HG03457 (cell line): ENCODE measurements at regions not wholly inside any gene's neighbourhood (a gene's known extent, or its start where the extent isn't known, plus 50 kb on each side); places are given as distances from the start of the nearest gene placed in this dataset.
"Not testable (repeated sequence)": the region's sequence is repeated elsewhere in the genome, so short reads cannot be mapped to it uniquely, and the experiment has no call there.

ENCODE experiments used
- ATAC-seq: cut with Tn5 transposase; IDR thresholded peaks from one replicate; pipeline ENCODE4 v1.9.1; 2021; ENCODE audit warnings: moderate number of reproducible peaks; ENCODE audit not compliant: unreplicated experiment

DNA sequence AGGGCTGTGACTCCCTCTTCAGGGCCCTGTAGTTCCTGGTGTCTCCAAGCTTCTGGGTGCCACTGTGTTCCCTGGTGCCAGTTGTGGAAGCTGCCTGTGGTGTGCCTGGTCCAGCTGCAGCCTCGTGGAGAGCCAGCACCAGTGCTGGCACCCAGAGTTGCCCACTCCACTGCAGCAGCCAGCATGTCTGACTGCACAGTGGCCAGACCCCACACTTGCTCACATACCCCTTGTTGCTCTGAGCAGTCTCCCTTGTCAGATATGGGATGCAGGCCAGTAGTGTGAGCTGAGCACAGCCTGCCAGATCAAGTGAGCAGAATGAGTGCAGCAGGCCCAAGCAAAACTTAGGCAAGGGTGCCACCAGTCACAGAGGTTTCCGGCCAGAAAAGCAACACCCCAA lies 108.6 kb downstream of the ZMAT1 start:
- no peak for ATAC-seq

DNA sequence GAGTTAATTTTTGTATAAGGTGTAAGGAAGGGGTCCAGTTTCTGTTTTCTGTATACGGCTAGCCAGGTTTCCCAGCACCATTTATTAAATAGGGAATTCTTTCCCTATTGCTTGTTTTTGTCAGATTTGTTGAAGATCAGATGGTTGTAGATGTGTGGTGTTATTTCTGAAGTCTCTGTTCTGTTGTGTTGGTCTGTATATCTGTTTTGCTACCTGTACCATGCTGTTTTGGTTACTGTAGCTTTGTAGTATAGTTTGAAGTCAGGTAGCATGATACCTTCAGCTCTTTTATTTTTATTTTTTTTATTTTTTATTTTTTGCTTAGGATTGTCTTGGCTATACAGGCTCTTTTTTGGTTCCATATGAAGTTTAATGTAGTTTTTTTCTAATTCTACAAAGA lies 114.1 kb downstream of the ZMAT1 start:
- ATAC-seq = not testable (repeated sequence)

DNA sequence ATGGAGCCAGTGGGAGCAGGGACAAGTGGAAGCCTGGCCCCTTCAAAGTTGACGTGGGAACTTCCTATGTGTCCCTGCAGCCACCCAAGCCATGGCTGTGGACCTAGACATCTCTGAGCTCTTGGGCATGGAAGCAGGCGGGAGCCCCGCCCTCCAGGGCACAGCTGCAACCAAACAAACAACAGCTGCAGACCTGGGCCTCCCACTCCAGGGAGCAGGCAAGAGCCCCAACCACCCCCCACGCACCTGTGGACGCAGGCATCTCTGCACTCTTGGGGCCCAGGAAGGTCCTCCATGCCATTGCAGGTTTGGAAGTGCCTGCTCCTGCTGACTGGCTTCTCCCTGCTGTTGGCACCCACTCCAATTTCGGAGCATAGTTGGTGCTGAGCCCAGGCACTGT lies 118.6 kb downstream of the ZMAT1 start:
- no peak for ATAC-seq

DNA sequence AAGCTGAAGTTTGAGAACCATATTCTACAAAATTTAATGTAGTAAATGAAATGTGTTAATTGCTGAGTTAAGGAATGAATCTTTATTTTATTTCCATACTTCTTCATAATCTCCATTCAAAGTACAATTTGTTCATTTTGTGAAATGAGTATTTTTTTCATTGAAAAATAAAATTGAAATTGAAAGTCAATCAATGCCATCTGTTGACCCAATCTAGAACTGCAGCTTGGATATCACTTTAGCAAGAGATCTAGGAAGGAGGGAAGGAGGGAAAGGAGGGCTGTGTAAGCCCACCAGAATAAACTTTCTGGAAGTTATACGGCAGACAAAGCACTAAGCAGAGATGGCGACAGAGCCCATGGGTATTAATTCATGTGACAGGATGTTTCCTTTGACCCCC lies 128.4 kb downstream of the ZMAT1 start:
- no peak for ATAC-seq

DNA sequence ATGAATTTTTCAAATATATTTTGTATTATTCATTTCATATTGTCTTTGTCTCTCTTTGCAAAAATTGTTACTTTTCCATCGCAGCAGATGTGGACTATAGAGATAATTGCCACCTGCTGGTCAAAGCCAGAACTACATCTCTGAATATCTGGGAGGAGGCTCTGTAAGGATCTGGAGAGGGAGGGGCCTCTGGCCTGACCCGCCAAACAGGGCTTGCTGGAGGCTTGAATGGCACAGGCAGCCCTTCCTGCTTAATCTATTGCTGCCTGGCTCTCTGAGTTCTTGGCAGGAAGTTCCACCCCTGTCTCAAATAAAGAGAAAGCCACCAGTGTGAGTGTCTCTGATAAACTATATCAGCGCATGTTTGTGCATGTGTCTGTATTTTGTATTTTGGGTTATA lies 132.4 kb downstream of the ZMAT1 start:
- ATAC-seq = peak; percentile 98

DNA sequence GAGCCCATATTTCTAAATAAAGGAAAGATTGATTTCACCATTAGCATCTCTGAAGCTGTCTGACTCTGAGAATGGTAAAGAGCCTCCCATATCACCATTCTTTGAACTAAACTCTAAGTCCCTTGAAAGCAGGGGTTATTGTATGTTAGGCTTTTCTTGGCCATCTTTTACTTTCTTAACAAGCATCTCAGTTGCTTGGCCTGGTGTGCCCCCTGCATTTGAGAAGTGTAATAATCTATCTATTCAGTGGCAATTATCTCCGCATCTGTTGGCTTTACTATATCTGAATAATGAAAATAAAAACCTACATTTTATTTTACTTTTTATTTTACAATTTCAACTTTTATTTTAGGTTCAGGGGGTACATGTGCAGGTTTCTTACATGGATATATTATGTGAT lies 128.3 kb upstream of the ARMCX2 start:
- ATAC-seq = no peak

DNA sequence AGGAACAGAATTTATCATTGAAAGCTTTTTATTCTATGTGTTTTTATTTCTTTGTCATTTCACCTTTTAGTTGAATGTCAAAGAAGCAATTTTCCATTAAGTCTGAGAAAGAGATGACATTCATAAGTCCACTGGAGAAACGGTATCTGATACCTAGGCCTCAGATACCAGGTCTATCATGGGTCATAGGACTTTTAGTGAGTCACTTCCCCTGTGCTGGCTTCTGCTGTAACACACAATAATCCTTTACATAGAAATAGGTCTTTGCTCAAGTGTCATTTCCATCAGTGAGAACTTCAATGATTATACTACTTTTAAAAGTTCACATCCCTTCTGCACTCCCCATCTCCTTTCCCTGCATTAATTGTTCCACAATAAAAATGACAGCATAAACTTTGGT lies 125.5 kb upstream of the ARMCX2 start:
- ATAC-seq = no peak

DNA sequence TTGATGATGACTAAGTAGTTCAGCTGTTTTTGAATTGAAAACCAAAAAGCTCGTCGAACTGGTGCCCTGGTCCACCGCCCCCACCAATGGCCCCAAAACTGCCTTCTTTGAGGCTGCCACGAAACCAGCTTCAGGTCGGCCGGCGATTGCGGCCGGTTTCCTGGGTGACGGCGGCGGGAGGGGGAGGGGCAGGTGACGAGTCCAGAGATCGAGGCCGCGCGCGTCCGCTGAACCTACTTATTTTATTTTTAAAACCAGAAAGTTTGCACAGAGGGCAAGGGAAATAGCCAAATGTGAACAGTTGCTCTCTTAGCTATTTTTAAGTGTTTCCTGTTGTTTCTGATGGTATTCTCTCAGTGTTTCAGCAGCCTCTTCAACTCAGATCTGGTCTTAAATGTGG lies 120.8 kb upstream of the ARMCX2 start:
- not testable (repeated sequence) for ATAC-seq

DNA sequence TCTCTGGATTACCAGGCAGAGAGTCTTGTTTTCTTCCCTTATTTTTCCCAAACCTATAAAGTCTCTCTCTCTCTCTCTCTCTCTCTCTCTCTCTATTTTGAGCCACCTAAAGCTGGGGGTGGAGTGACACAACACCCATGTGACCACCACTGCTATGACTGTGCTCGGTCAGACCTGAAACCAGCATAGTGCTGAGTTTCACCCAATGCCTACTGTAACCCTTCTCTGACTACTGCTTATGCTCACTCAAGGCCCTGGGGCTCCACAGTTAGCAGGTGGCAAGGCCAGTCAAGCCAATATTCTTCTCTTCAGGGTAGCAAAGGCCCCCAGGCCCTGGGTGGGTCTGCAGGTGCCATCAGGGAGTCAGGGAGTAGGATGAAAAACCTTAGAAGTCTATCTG lies 114.7 kb upstream of the ARMCX2 start:
- ATAC-seq = peak; percentile 100

DNA sequence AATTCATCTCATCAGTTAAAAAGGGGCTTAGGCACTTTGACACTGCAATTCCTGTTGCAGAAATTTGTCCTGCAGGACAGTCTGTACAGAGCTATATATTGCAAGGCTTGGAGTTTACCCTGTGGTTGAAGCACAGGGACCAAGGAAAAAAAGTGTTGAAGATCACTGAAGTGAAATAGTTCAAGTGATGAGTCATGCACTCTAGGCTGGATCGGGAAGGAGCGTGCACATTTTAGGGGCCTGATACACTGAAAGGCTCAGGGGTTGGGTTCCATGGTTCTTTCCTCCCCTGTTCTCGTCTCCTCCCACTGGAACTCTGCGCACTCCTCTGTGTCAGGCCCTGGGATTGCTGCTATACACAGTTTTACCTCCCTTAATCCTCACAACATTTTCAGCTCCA lies 104.9 kb upstream of the ARMCX2 start:
- no peak for ATAC-seq

DNA sequence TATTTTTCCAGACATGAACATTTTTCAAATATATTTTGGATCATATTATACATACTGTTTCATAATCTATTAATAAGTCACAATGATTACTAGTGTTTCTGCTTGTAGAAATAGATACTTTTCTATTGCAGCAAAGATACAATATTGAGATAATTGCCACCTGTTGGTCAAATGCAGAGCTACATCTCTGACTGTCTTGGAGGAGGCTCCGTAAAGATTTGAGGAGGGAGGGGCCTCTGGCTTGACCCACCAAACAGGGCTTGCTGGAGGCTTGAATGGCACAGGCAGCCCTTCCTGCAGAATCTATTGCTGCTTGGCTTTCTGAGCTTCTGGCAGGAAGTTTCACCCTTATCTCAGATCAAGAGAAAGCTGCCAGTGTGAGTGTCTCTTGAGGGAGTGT lies 99.3 kb upstream of the ARMCX2 start:
- ATAC-seq = no peak

DNA sequence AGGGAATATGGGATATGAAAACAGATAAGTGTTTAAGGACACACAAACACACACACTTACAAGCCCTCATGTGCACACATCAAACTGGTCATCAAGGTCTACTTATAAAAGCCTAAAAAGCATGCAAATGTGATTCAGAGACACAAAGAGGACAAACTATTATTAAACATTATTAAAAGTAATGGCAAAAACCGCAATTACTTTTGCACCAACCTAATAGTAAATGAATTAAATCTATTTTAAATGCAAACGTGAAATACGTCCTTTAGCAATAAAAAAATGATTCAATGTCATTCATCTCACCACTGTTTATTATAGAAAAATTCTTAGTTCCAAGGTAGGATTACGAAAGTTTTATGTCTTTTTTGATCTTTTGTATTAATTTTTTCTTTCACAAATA lies 91.1 kb upstream of the ARMCX2 start:
- no peak for ATAC-seq

DNA sequence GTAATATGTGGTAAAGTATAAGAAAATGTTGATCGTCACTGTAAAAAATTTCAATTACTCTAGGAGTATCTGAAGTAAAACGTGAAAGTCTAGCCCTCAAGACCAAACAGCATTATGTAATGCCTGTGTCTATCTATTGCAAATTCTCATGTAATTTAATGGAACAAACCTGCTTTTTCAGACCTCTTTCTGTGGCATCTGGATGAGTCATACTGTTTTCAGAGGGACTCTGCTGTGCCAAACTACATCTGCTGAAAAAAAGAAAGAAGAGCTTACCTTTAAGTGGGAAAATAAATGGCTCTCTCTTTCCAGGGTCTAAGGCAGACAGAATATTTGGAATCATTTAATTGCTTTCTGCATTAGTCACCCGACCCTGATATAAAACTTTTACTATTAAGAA lies 89.8 kb upstream of the ARMCX2 start:
- no peak for ATAC-seq

DNA sequence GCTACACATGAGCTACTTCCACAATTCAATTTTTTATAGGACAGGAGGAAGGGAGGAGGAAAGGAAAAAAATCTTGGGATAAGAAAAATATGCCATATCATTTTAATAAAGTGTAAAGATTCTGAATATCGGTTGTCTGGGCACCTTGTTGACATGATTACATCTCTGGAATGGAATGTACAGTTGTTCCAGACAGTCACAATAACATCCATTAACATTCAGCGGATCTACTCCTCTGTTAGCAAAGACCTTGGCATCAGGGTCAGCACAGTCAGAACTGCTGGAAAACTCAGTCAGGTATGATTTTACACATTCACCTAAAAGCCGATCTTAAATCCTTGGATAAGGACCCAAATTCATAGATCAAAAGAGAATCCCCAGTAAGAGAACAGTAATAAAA lies 85.4 kb upstream of the ARMCX2 start:
- ATAC-seq = no peak

DNA sequence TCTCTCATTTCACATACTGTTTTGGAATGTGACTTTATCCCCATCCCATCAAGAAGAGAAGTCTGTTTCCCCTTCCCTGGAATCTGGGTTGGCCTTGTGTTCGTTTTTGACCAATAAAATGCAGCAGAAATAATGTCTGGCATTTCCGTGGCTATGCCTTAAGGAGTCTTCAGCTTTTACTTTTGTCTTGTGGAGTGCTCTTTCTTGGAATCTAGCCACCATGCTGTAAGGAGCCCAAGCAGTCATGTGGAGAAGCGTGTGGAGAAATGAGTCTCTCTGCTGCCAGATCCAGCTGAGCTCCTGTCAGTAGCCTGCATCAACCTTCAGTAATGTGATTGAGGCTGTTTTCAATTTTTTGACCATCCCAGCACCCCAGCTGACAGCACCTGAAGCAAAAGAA lies 84.4 kb upstream of the ARMCX2 start:
- no peak for ATAC-seq

DNA sequence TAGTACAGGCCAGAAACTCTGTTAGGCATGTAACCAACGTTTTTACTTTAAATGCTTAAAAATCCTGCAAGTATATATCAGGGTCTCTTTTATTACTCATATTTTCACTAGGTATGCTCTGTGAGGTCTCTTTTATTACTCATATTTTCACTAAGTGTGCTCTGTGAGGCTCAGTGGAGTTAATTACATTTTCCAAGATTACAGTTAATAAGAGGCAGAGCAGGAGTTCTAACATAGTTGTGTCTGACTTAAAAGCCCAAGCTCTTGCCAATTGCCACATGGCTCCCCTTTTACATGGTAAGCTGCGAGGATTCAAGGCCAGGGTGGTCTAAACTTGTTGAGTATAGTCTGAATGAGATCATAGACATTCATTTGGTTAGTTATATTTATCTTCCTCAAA lies 81.0 kb upstream of the ARMCX2 start:
- no peak for ATAC-seq

DNA sequence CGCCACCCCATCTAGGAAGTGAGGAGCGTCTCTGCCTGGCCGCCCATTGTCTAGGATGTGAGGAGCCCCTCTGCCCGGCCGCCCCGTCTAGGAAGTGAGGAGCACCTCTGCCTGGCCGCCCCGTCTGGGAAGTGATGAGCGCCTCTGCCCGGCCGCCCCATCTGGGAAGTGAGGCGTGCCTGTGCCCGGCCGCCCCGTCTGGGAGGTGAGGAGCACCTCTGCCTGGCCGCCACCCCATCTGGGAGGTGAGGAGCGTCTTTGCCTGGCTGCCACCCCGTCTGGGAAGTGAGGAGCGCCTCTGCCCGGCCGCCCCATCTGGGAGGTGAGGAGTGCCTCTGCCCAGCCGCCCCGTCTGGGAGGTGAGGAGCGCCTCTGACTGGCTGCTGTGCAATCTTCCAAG lies 79.2 kb upstream of the ARMCX2 start:
- ATAC-seq = not testable (repeated sequence)

DNA sequence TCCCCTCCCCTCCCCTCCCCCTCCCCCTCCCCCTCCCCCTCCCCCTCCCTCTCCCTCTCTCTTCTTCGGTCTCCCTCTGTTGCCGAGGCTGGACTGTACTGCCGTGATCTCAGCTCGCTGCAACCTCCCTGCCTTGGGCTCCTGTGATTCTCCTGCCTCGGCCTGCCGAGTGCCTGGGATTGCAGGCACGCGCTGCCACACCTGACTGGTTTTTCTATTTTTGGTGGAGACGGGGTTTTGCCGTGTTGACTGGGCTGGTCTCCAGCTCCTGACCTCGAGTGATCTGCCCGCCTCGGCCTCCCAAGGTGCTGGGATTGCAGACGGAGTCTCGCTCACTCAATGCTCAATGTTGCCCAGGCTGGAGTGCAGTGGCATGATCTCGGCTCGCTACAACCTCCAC lies 78.8 kb upstream of the ARMCX2 start:
- not testable (repeated sequence) for ATAC-seq

DNA sequence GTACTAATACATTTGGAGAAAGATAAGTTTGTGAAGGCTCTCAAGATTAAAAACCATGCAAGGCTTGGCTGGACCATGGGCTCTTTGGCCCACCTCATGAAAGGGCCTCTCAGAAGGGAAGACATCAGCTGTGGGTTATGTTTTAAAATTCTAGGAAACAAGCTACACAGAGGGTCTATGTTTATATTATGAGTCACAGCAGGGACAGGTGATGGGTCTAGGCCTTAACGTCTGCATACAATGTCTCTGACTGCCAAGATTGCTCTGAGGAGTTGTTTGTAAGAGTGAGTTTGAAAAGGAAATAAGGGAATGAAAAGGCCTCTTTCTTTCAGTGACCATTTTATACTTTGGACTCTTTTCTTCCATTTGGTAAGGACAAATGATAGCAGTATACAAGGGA lies 77.0 kb upstream of the ARMCX2 start:
- ATAC-seq = no peak

DNA sequence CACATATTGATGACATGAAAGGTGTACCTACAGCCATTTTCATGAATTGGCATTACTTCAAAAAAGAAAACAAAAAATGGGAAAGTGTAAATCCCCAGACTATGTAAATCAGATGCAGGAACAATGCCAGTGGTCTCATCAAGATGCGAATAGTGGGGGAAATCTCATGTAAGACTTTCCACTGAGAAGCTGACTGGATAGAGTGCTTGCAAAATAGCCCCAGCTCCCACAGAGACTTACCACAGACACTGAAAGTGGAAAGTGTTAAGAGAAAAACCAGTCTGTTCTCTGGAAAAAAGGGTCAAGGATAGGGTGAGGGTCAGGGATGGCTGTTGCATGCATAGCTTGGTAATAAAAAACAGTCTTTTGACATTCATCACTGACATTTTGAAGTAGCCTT lies 73.2 kb upstream of the ARMCX2 start:
- ATAC-seq = no peak

DNA sequence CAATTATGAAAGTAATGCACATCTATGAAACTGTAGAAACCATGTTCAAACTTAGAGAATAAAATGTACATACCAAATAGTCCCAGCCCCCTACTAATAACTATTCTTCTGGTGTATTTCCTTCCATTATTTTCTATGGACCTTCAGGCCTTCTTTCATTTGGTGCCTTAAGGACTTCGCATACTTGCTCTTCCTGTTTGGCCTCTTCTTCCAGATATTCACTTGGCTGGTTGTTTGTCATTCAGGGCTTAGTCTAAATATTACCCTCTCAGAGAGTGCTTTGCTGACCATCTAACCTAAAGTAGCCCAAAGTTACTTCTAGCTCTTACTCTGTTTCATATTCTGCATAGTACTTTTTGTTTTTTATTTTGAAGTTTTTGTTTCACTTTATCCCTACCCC lies 70.3 kb upstream of the ARMCX2 start:
- ATAC-seq = no peak
